Testis (tissue), 2 donors: ENCODE measurements at regions not wholly inside any gene's neighbourhood (a gene's known extent, or its start where the extent isn't known, plus 50 kb on each side); places are given as distances from the start of the nearest gene placed in this dataset.

Experiments used
- DNase-seq: peaks from one replicate; pipeline ENCODE4 v3.0.0-alpha.2; 2019
- H3K27ac ChIP-seq, 2 donors: fragments of 200-600 bp; sonication (generic); one replicate each; pipeline ENCODE4 v1.5.1; 2019
- H3K27me3 ChIP-seq: fragments of 200-600 bp; sonication (generic); one replicate; pipeline ENCODE4 v1.5.1; 2019
- H3K36me3 ChIP-seq: fragments of 200-600 bp; sonication (generic); one replicate; pipeline ENCODE4 v1.5.1; 2017; ENCODE audit warnings: low read depth; ENCODE audit errors: missing control alignments
- H3K4me1 ChIP-seq: fragments of 200-600 bp; sonication (generic); one replicate; pipeline ENCODE4 v1.5.1; 2019
- H3K4me3 ChIP-seq, 2 donors: fragments of 200-600 bp; sonication (generic); one replicate each; pipeline ENCODE4 v1.5.1; 2017 to 2019
- H3K9me3 ChIP-seq: fragments of 200-600 bp; sonication (generic); one replicate; pipeline ENCODE4 v1.5.1; 2017
- POLR2A ChIP-seq: fragments of 450-650 bp; IDR thresholded peaks from one replicate; pipeline ENCODE4 v1.6.1; 2017; ENCODE audit warnings: antibody characterized with exemption, mild to moderate bottlenecking, moderate library complexity
- WGBS, 2 donors: methylation state at CpG; one replicate each; pipeline ENCODE4 v1.1.5; 2018; 5-methylcytosine and 5-hydroxymethylcytosine counted together
- intact Hi-C: fragments of 100-400 bp; cut with DNase I; formaldehyde crosslinking; loops from one replicate; pipeline ENCODE4 v1.15.1; 2023; ENCODE audit warnings: low total_unique reads
- TF ChIP-seq, protein P1 (sequence below), 3 experiments: fragments of 450-650 bp in 2 of 3; fragments of 200-600 bp in 1 of 3; sonication (generic) in 1 of 3; IDR thresholded peaks; one replicate each; pipeline ENCODE4 v1.5.1; 2016 to 2019; ENCODE audit warnings: antibody characterized with exemption in 3 of 3, mild to moderate bottlenecking in 2 of 3, moderate library complexity in 1 of 3

DNA sequence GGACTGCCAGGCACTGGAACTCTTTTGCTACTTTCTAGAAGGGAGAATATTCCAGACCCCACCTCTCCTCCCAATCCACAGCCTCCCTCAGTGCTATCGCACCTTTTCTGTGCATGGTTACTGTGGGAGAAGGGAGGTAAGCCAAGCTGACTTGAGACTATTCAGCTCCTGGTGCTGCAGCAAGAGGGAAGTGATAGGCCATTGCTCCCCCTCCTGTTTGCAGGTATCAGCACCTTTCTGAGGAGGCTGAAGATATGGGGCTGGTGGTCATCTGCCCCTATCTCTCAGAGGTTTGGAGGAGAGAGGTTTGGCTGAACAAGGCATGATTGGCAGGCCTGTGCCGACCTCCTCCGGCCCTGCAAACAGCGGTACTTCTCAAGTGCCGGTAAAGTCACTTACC is 103.3 kb upstream of the GATB start:
- WGBS, 2 donors = 74 to 87% methylated on average over 5 of the region's 5 CpGs

DNA sequence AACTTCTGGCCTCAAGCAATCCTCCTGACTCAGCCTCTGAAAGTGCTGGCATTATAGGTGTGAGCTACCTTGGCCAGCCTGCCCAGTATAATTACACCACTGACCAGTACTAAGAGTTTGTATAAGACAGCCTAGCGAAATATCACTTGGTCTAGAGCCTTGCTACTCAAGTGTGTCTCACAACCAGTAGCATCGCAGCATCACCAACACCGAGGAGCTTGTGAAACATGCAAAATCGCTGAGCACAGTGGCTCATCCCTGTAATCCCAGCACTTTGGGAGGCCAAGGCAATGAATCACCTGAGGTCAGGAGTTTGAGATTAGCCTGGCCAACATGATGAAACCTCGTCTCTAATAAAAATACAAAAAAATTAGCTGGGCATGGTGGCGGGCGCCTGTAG is 102.0 kb upstream of the GATB start:
- intact Hi-C loops = no loop called here

More for the DNA sequence above, 103.3 kb upstream of the GATB start:
- no peak for TF ChIP-seq POLR2A
- TF ChIP-seq, protein P1, sequence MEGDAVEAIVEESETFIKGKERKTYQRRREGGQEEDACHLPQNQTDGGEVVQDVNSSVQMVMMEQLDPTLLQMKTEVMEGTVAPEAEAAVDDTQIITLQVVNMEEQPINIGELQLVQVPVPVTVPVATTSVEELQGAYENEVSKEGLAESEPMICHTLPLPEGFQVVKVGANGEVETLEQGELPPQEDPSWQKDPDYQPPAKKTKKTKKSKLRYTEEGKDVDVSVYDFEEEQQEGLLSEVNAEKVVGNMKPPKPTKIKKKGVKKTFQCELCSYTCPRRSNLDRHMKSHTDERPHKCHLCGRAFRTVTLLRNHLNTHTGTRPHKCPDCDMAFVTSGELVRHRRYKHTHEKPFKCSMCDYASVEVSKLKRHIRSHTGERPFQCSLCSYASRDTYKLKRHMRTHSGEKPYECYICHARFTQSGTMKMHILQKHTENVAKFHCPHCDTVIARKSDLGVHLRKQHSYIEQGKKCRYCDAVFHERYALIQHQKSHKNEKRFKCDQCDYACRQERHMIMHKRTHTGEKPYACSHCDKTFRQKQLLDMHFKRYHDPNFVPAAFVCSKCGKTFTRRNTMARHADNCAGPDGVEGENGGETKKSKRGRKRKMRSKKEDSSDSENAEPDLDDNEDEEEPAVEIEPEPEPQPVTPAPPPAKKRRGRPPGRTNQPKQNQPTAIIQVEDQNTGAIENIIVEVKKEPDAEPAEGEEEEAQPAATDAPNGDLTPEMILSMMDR (IDR thresholded peaks at IDR 0.05) = no peak
- no peak for DNase-seq
- H3K9me3 ChIP-seq = no peaks in the 10 kb centered on the region
- no peaks in the 10 kb centered on the region for H3K36me3 ChIP-seq
- no peak overlapping the region for H3K27ac ChIP-seq
- intact Hi-C loops = no loop called here
- no peak overlapping the region for H3K4me3 ChIP-seq
- no peaks in the 10 kb centered on the region for H3K27me3 ChIP-seq
- H3K4me1 ChIP-seq = no peaks in the 10 kb centered on the region

DNA sequence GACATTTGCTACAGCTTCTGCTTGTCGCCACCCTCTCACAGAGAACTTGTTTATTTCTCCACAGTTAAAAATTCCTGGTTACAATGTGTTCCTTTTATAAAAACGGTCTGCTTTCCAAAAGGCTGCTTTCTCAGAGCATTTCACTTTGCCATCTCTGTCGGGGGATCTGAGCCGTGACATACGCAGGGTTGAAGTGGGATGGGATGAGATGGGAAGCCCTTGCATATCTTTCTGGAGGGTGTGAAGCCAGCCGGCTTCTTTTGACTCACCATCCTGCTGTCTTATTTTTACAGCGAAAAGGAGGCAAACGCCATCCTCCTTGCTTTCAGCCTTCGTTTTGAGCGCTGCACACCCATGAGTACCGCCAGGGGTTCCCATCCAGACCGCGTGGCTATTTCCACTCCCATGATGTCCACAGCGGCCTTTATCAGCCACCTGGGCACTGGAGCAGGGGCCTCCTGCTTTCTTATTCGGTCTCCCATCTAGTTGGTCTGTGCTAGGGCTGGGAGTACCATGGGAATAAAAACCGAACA is 99.8 kb upstream of the GATB start:
- no peaks in the 10 kb centered on the region for H3K36me3 ChIP-seq
- WGBS, 2 donors = 77 to 80% methylated on average over 16 of the region's 16 CpGs
- DNase-seq = no peak
- H3K4me3 ChIP-seq = no peak overlapping the region
- intact Hi-C loops = no loop called here
- H3K4me1 ChIP-seq = no peaks in the 10 kb centered on the region
- no peaks in the 10 kb centered on the region for H3K9me3 ChIP-seq
- H3K27ac ChIP-seq = no peak overlapping the region
- TF ChIP-seq, protein P1 (IDR thresholded peaks at IDR 0.05) = no peak
- TF ChIP-seq POLR2A = no peak
- H3K27me3 ChIP-seq = no peaks in the 10 kb centered on the region

More for the DNA sequence above, 102.0 kb upstream of the GATB start:
- WGBS, 2 donors = 75 to 83% methylated on average over 4 to 7 of the region's 7 CpGs
- Histone ChIP-seq H3K27me3 (no peaks in the 10 kb centered on the region), H3K4me1 (no peaks in the 10 kb centered on the region), H3K36me3 (no peaks in the 10 kb centered on the region), H3K4me3 (no peak overlapping the region), H3K9me3 (no peaks in the 10 kb centered on the region), H3K27ac (no peak overlapping the region)
- no peak for DNase-seq
- TF ChIP-seq, protein P1 (IDR thresholded peaks at IDR 0.05) = no peak
- no peak for TF ChIP-seq POLR2A

DNA sequence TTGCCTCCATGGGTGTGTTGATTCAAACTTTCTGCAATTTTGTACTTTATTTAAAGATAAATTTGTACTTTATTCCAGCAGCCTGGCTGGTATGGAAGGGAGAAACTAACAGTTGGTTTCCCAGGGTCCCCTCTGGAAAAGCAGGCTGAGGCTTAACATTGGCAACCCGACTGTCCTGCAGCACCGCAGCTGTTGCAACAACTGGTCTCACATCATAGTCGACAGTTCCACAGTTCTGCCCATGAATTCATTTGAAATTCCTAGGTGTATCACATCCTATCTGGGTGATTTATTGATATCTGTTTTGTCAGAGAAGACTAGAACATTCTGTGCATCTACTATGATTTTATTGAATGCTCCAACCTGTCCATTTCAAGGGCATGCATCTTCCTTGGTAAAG is 98.8 kb upstream of the GATB start:
- 72 to 81% methylated on average over 3 of the region's 3 CpGs for WGBS, 2 donors
- no peaks in the 10 kb centered on the region for H3K27me3 ChIP-seq
- no peaks in the 10 kb centered on the region for H3K9me3 ChIP-seq
- H3K4me3 ChIP-seq = no peak overlapping the region
- no peaks in the 10 kb centered on the region for H3K4me1 ChIP-seq
- TF ChIP-seq, protein P1 (IDR thresholded peaks at IDR 0.05) = no peak
- TF ChIP-seq POLR2A = no peak
- H3K27ac ChIP-seq = no peak overlapping the region
- intact Hi-C loops = no loop called here
- no peaks in the 10 kb centered on the region for H3K36me3 ChIP-seq
- no peak for DNase-seq

DNA sequence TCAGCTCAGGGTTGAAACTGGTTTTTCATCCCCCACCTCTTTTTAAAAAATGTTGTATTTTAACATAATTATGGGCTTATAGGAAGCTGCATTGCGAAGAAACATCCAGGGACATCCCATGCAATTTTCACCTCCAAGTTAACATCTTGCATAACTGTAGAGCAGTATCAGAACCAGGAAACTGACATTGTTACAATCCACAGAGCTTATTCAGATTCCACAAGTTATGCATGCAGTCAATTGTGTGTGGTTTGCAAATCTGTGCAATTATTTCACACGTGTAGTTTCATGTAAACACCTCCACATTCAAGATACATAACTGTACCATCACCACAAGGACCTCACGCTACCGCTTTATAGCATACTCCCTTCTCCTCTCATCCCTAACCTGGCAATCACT is 97.5 kb upstream of the GATB start:
- DNase-seq = no peak
- Histone ChIP-seq H3K27ac (no peak overlapping the region), H3K27me3 (no peaks in the 10 kb centered on the region), H3K4me1 (no peaks in the 10 kb centered on the region), H3K36me3 (no peaks in the 10 kb centered on the region), H3K9me3 (no peaks in the 10 kb centered on the region), H3K4me3 (no peak overlapping the region)
- WGBS, 2 donors = 64 to 76% methylated on average over 4 of the region's 4 CpGs
- intact Hi-C loops = no loop called here
- TF ChIP-seq, protein P1 (IDR thresholded peaks at IDR 0.05) = no peak
- TF ChIP-seq POLR2A = no peak
